Mucosa of descending colon (tissue), 3 donors: ENCODE measurements at regions not wholly inside any gene's neighbourhood (a gene's known extent, or its start where the extent isn't known, plus 50 kb on each side); places are given as distances from the start of the nearest gene placed in this dataset.

ENCODE experiments used
- ATAC-seq: fragments of 200-7000 bp; cut with Tn5 transposase; one replicate; pipeline ENCODE4 v1.9.1; 2020; ENCODE audit warnings: mild to moderate bottlenecking, moderate library complexity
- DNase-seq, 3 donors: peaks; one replicate each; pipeline ENCODE4 v3.0.0-alpha.2; 2020
- H3K36me3 ChIP-seq: fragments of 200-600 bp; one replicate; pipeline ENCODE4 v1.8.0; 2021; ENCODE audit warnings: low read depth, mild to moderate bottlenecking
- H3K4me1 ChIP-seq: fragments of 200-600 bp; one replicate; pipeline ENCODE4 v1.8.0; 2021; ENCODE audit warnings: low read depth, mild to moderate bottlenecking
- H3K4me3 ChIP-seq: fragments of 200-600 bp; one replicate; pipeline ENCODE4 v1.8.0; 2021; ENCODE audit warnings: mild to moderate bottlenecking
- H3K9me3 ChIP-seq: fragments of 200-600 bp; one replicate; pipeline ENCODE4 v1.8.0; 2021; ENCODE audit warnings: mild to moderate bottlenecking
- CTCF ChIP-seq: fragments of 200-600 bp; IDR thresholded peaks from one replicate; pipeline ENCODE4 v1.8.0; 2022; ENCODE audit warnings: antibody characterized with exemption, mild to moderate bottlenecking
- intact Hi-C, 2 donors: fragments of 100-400 bp; cut with DNase I in 1 of 2; cut with micrococcal nuclease in 1 of 2; formaldehyde crosslinking; loops; one replicate each; pipeline versions ENCODE4 v1.11.0 to v1.11.1; 2022; cut with DNase I, micrococcal nuclease
- donor health status: DM: no; HTN: no; CAD: no; lungs with moderate emphysema.
- donor health status: DM: no; HTN: no; CAD: no.
- donor health status: DM: no; HTN: yes; CAD: no.

- no peak for DNase-seq
- intact Hi-C loops = no loop called here
- no peak for TF ChIP-seq CTCF
- no peaks in the 10 kb centered on the region for H3K4me1 ChIP-seq
- ATAC-seq = no peak
- H3K9me3 ChIP-seq = no peaks in the 10 kb centered on the region
- no peaks in the 10 kb centered on the region for H3K36me3 ChIP-seq
- H3K4me3 ChIP-seq = no peak overlapping the region
Measured at GRCh38 chr4:104138116-104138515, 356.6 kb downstream of the CXXC4 start.

GRCh38 chr4:104129243-104129642 is 365.5 kb downstream of the CXXC4 start:
- peaks cover 7% of the 10 kb centered on the region for H3K4me1 ChIP-seq
- intact Hi-C loops = no loop called here

GRCh38 chr4:104128850-104129213 is 365.9 kb downstream of the CXXC4 start:
- no peaks in the 10 kb centered on the region for H3K9me3 ChIP-seq
- ATAC-seq = peak; percentile 96
- H3K4me3 ChIP-seq = no peak overlapping the region

More at GRCh38 chr4:104129243-104129642, 365.5 kb downstream of the CXXC4 start:
- ATAC-seq (no peak), DNase-seq (no peak)
- Histone ChIP-seq H3K4me3 (no peak overlapping the region), H3K36me3 (no peaks in the 10 kb centered on the region), H3K9me3 (no peaks in the 10 kb centered on the region)
- no peak for TF ChIP-seq CTCF

GRCh38 chr4:104128031-104128849 is 366.5 kb downstream of the CXXC4 start:
- Histone ChIP-seq H3K4me3 (no peak overlapping the region), H3K4me1 (peaks cover 7% of the 10 kb centered on the region), H3K36me3 (no peaks in the 10 kb centered on the region), H3K9me3 (no peaks in the 10 kb centered on the region)
- ATAC-seq = peak; percentile 79
- intact Hi-C loops = no loop called here
- DNase-seq = no peak
- no peak for TF ChIP-seq CTCF

More at GRCh38 chr4:104128850-104129213, 365.9 kb downstream of the CXXC4 start:
- intact Hi-C loops = no loop called here
- no peak for TF ChIP-seq CTCF
- Histone ChIP-seq H3K4me1 (peaks cover 7% of the 10 kb centered on the region), H3K36me3 (no peaks in the 10 kb centered on the region)
- no peak for DNase-seq

- DNase-seq (no peak), ATAC-seq (no peak)
- no peak for TF ChIP-seq CTCF
- Histone ChIP-seq H3K36me3 (no peaks in the 10 kb centered on the region), H3K9me3 (no peaks in the 10 kb centered on the region), H3K4me3 (no peak overlapping the region), H3K4me1 (no peaks in the 10 kb centered on the region)
- intact Hi-C loops = no loop called here
Measured at GRCh38 chr4:104123021-104123420, 371.7 kb downstream of the CXXC4 start.
